Nephron progenitor cell (in vitro differentiated cells): ENCODE measurements at regions not wholly inside any gene's neighbourhood (a gene's known extent, or its start where the extent isn't known, plus 50 kb on each side); places are given as distances from the start of the nearest gene placed in this dataset.

Experiments used
- DNase-seq: peaks from one replicate; pipeline ENCODE4 v3.0.0; 2021
- H3K27ac Mint-ChIP-seq: 2 replicates; pipeline ENCODE4 v1.8.0; 2021; ENCODE audit warnings: mild to moderate bottlenecking, moderate library complexity, mixed read lengths
- H3K27me3 Mint-ChIP-seq: 2 replicates; pipeline ENCODE4 v1.8.0; 2021; ENCODE audit warnings: mild to moderate bottlenecking, low read depth, mixed read lengths; ENCODE audit not compliant: poor library complexity
- H3K36me3 Mint-ChIP-seq: 2 replicates; pipeline ENCODE4 v1.8.0; 2021; ENCODE audit warnings: low read depth, mixed read lengths
- H3K4me1 Mint-ChIP-seq: 2 replicates; pipeline ENCODE4 v1.8.0; 2021; ENCODE audit warnings: mixed read lengths
- H3K4me3 Mint-ChIP-seq: 2 replicates; pipeline ENCODE4 v1.8.0; 2021; ENCODE audit warnings: mild to moderate bottlenecking, moderate library complexity, mixed read lengths
- H3K9me3 Mint-ChIP-seq: 2 replicates; pipeline ENCODE4 v1.8.0; 2021; ENCODE audit warnings: mild to moderate bottlenecking, moderate library complexity, mixed read lengths
- TF ChIP-seq, protein P1 (sequence below): fragments of 200-600 bp; sonication (generic); IDR thresholded peaks from 2 replicates; pipeline ENCODE4 v1.5.0; 2021; ENCODE audit warnings: antibody characterized with exemption

DNA sequence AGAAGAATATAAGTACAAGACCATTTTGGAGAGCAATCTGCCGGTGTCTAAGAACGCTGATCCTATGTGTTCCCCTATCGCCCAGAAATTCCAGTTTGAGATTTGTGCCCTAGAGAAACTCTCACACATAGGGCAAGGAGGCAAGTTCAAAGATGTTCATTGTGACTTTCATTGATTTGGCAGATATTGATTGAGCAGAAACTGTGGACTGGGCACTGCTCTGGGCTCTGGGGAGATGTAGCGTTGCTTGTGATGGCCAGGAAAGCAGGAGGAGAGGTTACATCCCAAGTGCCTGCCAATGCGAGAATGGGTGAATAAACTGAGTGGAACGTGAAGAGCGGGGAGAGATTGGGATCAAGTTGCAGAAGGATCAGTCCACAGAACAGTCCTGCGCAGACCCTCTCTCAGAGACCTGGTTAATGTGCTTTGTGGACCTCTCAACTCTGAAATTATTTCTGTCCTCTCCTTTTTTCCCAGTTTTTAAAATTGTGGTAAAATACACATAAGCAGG is 123.9 kb upstream of the PEG3 start:
- Mint-ChIP-seq H3K4me1 (no peaks in the 10 kb centered on the region), H3K36me3 (peaks cover 4% of the 10 kb centered on the region), H3K9me3 (peaks cover 89% of the 10 kb centered on the region), H3K4me3 (no peak overlapping the region), H3K27ac (no peak overlapping the region), H3K27me3 (peaks cover 9% of the 10 kb centered on the region)
- no peak for DNase-seq
- TF ChIP-seq, protein P1, sequence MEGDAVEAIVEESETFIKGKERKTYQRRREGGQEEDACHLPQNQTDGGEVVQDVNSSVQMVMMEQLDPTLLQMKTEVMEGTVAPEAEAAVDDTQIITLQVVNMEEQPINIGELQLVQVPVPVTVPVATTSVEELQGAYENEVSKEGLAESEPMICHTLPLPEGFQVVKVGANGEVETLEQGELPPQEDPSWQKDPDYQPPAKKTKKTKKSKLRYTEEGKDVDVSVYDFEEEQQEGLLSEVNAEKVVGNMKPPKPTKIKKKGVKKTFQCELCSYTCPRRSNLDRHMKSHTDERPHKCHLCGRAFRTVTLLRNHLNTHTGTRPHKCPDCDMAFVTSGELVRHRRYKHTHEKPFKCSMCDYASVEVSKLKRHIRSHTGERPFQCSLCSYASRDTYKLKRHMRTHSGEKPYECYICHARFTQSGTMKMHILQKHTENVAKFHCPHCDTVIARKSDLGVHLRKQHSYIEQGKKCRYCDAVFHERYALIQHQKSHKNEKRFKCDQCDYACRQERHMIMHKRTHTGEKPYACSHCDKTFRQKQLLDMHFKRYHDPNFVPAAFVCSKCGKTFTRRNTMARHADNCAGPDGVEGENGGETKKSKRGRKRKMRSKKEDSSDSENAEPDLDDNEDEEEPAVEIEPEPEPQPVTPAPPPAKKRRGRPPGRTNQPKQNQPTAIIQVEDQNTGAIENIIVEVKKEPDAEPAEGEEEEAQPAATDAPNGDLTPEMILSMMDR, result no peak

DNA sequence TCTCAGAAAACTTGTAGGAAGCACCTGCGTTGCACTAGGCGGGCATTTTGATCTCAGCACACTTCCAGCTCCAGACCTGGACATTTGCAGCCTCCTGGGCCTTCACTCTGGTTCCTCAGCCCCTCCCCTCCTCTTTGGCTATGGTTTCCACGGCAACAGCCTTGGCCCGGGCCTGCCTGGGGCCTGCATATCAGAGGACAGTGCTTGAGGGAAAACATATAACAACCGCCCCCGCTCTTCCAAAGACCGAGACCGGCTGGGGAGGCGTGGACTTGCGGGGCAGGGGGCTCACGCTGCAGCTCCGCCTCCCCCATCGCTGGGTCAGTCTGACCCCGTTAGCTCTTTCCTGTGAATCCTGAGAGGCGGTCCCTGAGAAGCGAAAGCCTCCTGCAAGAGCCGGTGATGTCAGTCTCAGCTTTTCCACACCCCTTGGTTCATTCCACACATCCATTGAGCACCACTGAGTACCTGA is 125.7 kb upstream of the PEG3 start:
- peaks cover 92% of the 10 kb centered on the region for H3K9me3 Mint-ChIP-seq
- no peak overlapping the region for H3K4me3 Mint-ChIP-seq

DNA sequence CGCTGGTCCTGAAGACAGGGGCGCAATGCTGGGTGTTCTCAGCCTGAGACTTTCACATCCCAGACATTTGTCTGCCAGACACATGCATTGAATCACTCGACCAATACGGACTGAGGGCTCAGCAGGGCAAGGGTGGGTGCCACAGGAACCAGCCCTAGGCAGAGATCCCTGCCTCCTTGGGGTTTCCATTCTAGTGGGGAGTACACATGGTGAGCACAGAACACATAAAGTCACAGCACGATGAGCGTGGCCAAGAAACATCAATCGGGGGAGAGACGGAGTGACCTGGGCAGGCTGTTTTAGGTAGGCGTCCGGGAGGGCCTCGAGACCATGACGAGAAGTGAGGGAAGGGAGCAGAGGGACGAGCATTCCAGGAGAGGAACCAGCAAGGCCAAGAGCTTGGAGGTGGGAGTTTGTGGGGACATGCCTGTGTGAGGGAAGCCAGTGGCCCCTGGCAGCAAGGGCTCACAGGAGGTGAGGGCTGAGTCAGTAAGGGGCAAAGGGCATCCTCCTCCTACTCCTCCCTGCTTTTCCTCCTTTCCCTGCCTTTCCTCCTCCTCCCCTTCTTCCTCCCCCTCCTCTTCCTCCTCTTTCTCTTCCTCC is 126.3 kb upstream of the PEG3 start:
- H3K36me3 Mint-ChIP-seq, result peaks cover 4% of the 10 kb centered on the region
- H3K4me1 Mint-ChIP-seq, result no peaks in the 10 kb centered on the region
- peaks cover 93% of the 10 kb centered on the region for H3K9me3 Mint-ChIP-seq
- no peak overlapping the region for H3K4me3 Mint-ChIP-seq
- DNase-seq, result no peak
- H3K27ac Mint-ChIP-seq, result no peak overlapping the region
- H3K27me3 Mint-ChIP-seq, result peaks cover 3% of the 10 kb centered on the region
- TF ChIP-seq, protein P1, result no peak

More for the DNA sequence above, 125.7 kb upstream of the PEG3 start:
- Mint-ChIP-seq H3K4me1 (no peaks in the 10 kb centered on the region), H3K27me3 (peaks cover 3% of the 10 kb centered on the region), H3K27ac (no peak overlapping the region), H3K36me3 (peaks cover 4% of the 10 kb centered on the region)
- TF ChIP-seq, protein P1, result no peak
- no peak for DNase-seq

DNA sequence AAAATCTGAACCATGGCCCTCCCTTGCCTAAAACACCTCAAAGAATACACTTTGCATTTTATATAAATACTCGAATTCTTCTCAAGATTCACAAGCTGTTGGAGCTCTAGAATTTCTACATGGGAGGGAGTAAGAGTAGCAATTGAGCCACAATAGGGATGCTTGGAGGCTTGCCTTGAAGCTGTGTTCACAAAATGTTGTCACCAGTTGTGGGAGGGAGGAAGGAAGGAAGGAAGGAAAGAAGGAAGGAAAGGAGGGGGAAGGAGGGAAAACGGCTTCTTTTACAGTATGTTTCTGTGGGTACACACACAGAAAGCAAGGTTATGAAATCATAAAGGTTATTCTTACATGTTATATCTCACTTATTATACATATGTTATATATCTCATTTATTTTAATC is 128.6 kb upstream of the PEG3 start:
- H3K4me1 Mint-ChIP-seq, result no peaks in the 10 kb centered on the region
- TF ChIP-seq, protein P1, result no peak
- peak overlapping the region; percentile 57 for H3K27ac Mint-ChIP-seq
- H3K36me3 Mint-ChIP-seq, result peaks cover 4% of the 10 kb centered on the region
- H3K4me3 Mint-ChIP-seq, result no peak overlapping the region
- H3K9me3 Mint-ChIP-seq, result peaks cover 93% of the 10 kb centered on the region
- DNase-seq, result no peak
- peaks cover 3% of the 10 kb centered on the region for H3K27me3 Mint-ChIP-seq

DNA sequence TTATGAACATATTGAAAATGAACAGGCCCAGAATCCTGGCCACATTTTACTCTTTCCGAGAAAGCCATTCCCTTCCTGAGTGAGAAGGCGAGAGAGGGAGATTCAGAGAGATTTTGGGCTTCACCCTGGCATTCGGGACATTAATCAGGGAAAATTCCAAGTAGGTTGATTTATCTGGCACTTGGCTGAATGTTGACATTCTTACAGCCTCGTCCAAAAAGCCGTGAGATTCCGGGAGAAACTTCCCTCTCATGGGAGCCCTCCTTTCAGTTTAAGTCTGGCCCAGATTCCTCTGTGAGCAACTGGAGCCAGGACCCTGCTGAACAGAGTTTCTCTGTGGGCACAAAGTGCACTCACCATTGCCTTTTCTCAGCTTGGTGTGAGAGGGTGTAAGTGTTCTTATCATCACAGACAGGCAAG is 129.2 kb upstream of the PEG3 start:
- Mint-ChIP-seq H3K9me3 (peaks cover 93% of the 10 kb centered on the region), H3K27me3 (peaks cover 5% of the 10 kb centered on the region), H3K36me3 (peaks cover 4% of the 10 kb centered on the region), H3K4me1 (no peaks in the 10 kb centered on the region), H3K27ac (no peak overlapping the region), H3K4me3 (no peak overlapping the region)
- TF ChIP-seq, protein P1, result no peak
- DNase-seq, result no peak

DNA sequence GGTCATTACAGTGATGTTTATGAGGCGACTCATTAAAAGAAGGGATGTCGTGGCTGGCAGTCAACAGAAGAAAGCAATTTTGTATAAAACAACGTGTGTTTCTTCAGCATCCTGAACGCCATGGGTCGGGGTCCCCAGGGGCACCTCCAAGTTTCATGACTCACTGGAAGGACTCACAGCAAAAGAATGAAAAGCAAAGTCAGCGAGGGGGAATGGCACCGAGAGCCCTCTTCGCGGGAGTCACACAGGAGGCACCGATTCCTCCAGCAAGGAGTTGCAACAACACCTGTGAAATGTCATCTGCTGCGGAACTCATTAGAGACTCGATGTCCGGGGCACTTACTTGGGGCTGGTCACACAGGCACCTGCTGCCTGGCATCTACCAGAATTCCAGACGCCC is 130.7 kb upstream of the PEG3 start:
- peaks cover 92% of the 10 kb centered on the region for H3K9me3 Mint-ChIP-seq
- DNase-seq, result no peak
- H3K36me3 Mint-ChIP-seq, result peaks cover 5% of the 10 kb centered on the region
- no peaks in the 10 kb centered on the region for H3K4me1 Mint-ChIP-seq
- no peak overlapping the region for H3K27ac Mint-ChIP-seq
- TF ChIP-seq, protein P1, result no peak
- no peak overlapping the region for H3K4me3 Mint-ChIP-seq
- H3K27me3 Mint-ChIP-seq, result peaks cover 6% of the 10 kb centered on the region
